HG02938 (cell line): ENCODE measurements at regions not wholly inside any gene's neighbourhood (a gene's known extent, or its start where the extent isn't known, plus 50 kb on each side); places are given as distances from the start of the nearest gene placed in this dataset.
"Not testable (repeated sequence)": the region's sequence is repeated elsewhere in the genome, so short reads cannot be mapped to it uniquely, and the experiment has no call there.

Experiments
- ATAC-seq: cut with Tn5 transposase; IDR thresholded peaks from one replicate; pipeline ENCODE4 v1.9.1; 2021; ENCODE audit warnings: mild to moderate bottlenecking, moderate library complexity; ENCODE audit not compliant: unreplicated experiment

GRCh38 chr6:94713446-94713845 lies 863.9 kb upstream of the MANEA start:
- ATAC-seq: no peak

GRCh38 chr6:94698773-94699172 lies 878.6 kb upstream of the MANEA start:
- ATAC-seq: no peak

GRCh38 chr6:94687255-94687654 lies 890.1 kb upstream of the MANEA start:
- ATAC-seq: not testable (repeated sequence)

GRCh38 chr6:94683409-94683808 lies 893.9 kb upstream of the MANEA start:
- no peak for ATAC-seq

- ATAC-seq: no peak
These were observed 896.6 kb upstream of the MANEA start for GRCh38 chr6:94680669-94681212.

GRCh38 chr6:94673251-94673650 lies 904.1 kb upstream of the MANEA start:
- no peak for ATAC-seq

- no peak for ATAC-seq
These were observed 907.3 kb upstream of the MANEA start for GRCh38 chr6:94670017-94670416.

GRCh38 chr6:94668876-94669275 lies 908.5 kb upstream of the MANEA start:
- no peak for ATAC-seq

GRCh38 chr6:94658929-94659328 lies 918.4 kb upstream of the MANEA start:
- no peak for ATAC-seq

- no peak for ATAC-seq
These were observed 926.1 kb upstream of the MANEA start for GRCh38 chr6:94651239-94651638.

GRCh38 chr6:94645191-94645590 lies 932.1 kb upstream of the MANEA start:
- ATAC-seq: no peak

GRCh38 chr6:94639564-94639963 lies 937.8 kb upstream of the MANEA start:
- no peak for ATAC-seq

GRCh38 chr6:94636780-94637385 lies 940.5 kb upstream of the MANEA start:
- no peak for ATAC-seq

- ATAC-seq: no peak
These were observed 953.7 kb upstream of the MANEA start for GRCh38 chr6:94623586-94623985.

- no peak for ATAC-seq
These were observed 954.6 kb upstream of the MANEA start for GRCh38 chr6:94622783-94623182.

- no peak for ATAC-seq
These were observed 976.7 kb upstream of the MANEA start for GRCh38 chr6:94600636-94601035.

- ATAC-seq: no peak
These were observed 979.8 kb upstream of the MANEA start for GRCh38 chr6:94597487-94597886.

GRCh38 chr6:94590416-94590815 lies 986.9 kb upstream of the MANEA start:
- no peak for ATAC-seq

- ATAC-seq: no peak
These were observed 989.0 kb upstream of the MANEA start for GRCh38 chr6:94588301-94588700.

- no peak for ATAC-seq
These were observed 993.1 kb upstream of the MANEA start for GRCh38 chr6:94584211-94584610.

GRCh38 chr6:94570581-94570980 lies 1006.8 kb upstream of the MANEA start:
- ATAC-seq: no peak

- ATAC-seq: no peak
These were observed 1014.5 kb upstream of the MANEA start for GRCh38 chr6:94562846-94563245.
